ENCODE measurements at regions not wholly inside any gene's neighbourhood (a gene's known extent, or its start where the extent isn't known, plus 50 kb on each side); places are given as distances from the start of the nearest gene placed in this dataset.

DNA sequence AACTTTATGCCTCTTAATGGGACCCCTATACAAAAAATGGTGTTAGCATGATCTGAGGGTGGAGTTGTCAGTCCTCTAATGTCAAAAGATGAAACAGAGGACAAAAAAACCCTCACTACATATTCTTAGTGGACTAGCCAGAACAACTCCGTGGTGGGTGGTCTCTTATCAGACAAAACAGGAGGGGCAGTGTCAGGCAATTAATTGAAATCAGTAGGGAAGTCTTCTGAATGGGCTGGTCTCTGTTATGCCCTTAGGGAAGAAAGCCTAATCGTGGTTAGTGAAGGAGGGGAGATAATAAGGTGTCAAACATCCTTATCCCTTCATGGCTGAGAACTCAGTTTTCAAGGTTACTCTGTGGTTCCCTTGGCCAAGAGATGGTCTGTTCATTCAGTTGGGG is 909.4 kb downstream of the GRID1 start:
- no peaks in the 10 kb centered on the region for H3K36me3 Mint-ChIP-seq
- H3K4me1 Mint-ChIP-seq: peaks cover 7% of the 10 kb centered on the region; the same call in 1 of the 2 replicates
- H3K9me3 Mint-ChIP-seq: no peaks in the 10 kb centered on the region
- no peak for DNase-seq (ENCODE audit: low spot score)
- H3K27ac Mint-ChIP-seq: no peak overlapping the region
- no peak overlapping the region for H3K4me3 Mint-ChIP-seq
- ATAC-seq: no peak
- no peaks in the 10 kb centered on the region for H3K27me3 Mint-ChIP-seq (ENCODE audit: low read depth)
- ChIA-PET POLR2A (no interaction called here), CTCF (interaction anchor here (1.3 kb wide), 1 partner anchor 36 kb away, joined by 4 read pairs; no protein-coding TSS in a partner anchor)
- TF ChIP-seq ZBTB21 (CRISPR knock-in tag; IDR thresholded peaks at IDR 0.05; ENCODE audit: borderline replicate concordance): no peak
- TF ChIP-seq, protein P1, sequence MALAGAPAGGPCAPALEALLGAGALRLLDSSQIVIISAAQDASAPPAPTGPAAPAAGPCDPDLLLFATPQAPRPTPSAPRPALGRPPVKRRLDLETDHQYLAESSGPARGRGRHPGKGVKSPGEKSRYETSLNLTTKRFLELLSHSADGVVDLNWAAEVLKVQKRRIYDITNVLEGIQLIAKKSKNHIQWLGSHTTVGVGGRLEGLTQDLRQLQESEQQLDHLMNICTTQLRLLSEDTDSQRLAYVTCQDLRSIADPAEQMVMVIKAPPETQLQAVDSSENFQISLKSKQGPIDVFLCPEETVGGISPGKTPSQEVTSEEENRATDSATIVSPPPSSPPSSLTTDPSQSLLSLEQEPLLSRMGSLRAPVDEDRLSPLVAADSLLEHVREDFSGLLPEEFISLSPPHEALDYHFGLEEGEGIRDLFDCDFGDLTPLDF (CRISPR knock-in tag; IDR thresholded peaks at IDR 0.05): no peak
- no peak for TF ChIP-seq ATF1 (CRISPR knock-in tag; IDR thresholded peaks at IDR 0.05)
- TF ChIP-seq, protein P2, sequence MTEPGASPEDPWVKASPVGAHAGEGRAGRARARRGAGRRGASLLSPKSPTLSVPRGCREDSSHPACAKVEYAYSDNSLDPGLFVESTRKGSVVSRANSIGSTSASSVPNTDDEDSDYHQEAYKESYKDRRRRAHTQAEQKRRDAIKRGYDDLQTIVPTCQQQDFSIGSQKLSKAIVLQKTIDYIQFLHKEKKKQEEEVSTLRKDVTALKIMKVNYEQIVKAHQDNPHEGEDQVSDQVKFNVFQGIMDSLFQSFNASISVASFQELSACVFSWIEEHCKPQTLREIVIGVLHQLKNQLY (CRISPR knock-in tag; IDR thresholded peaks at IDR 0.05): no peak
- no peak for TF ChIP-seq NFYB (CRISPR knock-in tag; conservative IDR thresholded peaks at IDR 0.05; ENCODE audit: low read depth)

DNA sequence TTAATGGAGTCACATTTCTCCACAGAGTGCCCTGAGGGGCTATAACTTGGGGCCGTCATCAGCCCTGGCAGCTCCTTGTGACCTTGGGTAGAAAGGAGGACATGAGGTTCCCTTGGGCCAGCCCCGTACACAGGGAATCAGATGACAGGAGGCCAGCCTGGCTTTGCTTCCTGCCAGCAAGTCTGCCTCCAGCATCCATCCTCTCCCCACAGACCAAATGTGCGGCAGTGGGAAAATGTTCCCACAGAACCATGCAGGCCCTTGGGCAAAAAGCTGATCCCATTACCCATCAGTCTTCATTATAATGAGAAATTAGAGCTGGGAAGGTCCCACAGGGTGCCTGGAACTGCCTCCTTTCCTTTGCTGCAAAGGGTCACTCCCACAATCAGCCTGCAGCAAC is 908.3 kb downstream of the GRID1 start:
- H3K27ac Mint-ChIP-seq: no peak overlapping the region
- ChIA-PET POLR2A (no interaction called here), CTCF (no interaction called here)
- no peak overlapping the region for H3K4me3 Mint-ChIP-seq
- TF ChIP-seq, protein P3, sequence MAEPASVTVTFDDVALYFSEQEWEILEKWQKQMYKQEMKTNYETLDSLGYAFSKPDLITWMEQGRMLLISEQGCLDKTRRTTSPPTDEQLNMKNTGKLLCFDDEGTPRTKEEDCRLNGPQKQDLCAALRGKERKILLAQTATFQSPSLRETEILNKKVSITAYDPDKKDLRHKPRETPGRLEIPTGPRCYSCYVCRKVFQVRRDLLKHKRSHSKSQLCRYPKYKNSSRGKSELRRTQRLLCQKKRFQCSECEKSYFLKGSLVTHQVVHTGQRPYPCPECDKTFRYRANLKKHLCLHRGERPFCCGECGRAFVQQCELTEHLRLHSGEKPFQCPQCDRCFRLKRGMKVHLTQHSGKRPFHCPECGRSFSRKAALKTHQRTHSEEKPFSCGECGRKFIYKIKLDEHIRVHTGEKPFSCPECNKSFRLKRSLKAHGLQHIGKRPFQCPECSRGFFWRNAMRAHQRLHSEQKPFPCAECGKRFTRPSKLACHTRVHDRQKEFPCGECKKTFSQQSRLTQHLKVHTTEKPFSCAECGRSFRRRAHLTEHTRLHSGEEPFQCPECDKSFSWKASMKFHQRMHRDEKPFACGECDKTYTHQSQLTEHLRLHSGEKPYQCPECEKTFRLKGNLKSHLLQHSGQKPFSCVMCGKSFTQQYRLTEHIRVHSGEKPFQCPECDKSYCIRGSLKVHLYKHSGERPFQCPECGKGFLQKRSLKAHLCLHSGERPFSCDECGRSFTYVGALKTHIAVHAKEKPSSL (CRISPR knock-in tag; conservative IDR thresholded peaks at IDR 0.05): no peak
- no peak for TF ChIP-seq ZNF317 (CRISPR knock-in tag; IDR thresholded peaks at IDR 0.05; ENCODE audit: borderline replicate concordance, low read depth)
- no peak for TF ChIP-seq NFE2L1 (CRISPR knock-in tag; IDR thresholded peaks at IDR 0.05)
- TF ChIP-seq, protein P4, sequence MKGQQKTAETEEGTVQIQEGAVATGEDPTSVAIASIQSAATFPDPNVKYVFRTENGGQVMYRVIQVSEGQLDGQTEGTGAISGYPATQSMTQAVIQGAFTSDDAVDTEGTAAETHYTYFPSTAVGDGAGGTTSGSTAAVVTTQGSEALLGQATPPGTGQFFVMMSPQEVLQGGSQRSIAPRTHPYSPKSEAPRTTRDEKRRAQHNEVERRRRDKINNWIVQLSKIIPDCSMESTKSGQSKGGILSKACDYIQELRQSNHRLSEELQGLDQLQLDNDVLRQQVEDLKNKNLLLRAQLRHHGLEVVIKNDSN (CRISPR knock-in tag; IDR thresholded peaks at IDR 0.05): no peak
- H3K36me3 Mint-ChIP-seq: no peaks in the 10 kb centered on the region
- no peaks in the 10 kb centered on the region for H3K27me3 Mint-ChIP-seq (ENCODE audit: low read depth)
- H3K9me3 Mint-ChIP-seq: no peaks in the 10 kb centered on the region
- DNase-seq (ENCODE audit: low spot score): no peak
- ATAC-seq: no peak
- peaks cover 7% of the 10 kb centered on the region; the same call in 1 of the 2 replicates for H3K4me1 Mint-ChIP-seq

DNA sequence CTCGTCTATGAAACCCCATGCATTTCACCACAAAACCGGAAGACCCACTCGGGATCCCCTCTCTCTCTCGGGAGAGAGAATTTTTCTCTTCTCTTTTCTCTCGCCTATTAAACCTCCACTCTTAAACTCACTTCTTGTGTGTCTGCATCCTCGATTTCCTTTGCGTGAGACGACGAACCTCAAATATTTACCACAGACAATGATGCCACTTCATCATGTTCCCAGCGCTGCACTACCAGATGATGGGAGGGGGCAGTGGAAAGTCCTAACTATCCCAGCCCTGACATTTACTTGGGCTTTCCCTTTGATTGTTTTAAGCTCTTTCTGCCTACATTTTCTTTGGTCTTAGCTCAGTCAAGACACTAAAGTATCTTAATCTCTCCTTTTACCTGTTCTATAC is 906.7 kb downstream of the GRID1 start:
- ATAC-seq (no peak), DNase-seq (ENCODE audit: low spot score) (no peak)
- ChIA-PET CTCF (no interaction called here), POLR2A (no interaction called here)
- H3K9me3 Mint-ChIP-seq: no peaks in the 10 kb centered on the region
- no peak overlapping the region for H3K4me3 Mint-ChIP-seq
- no peaks in the 10 kb centered on the region for H3K36me3 Mint-ChIP-seq
- H3K27me3 Mint-ChIP-seq (ENCODE audit: low read depth): no peaks in the 10 kb centered on the region
- TF ChIP-seq ETV6 (CRISPR knock-in tag; IDR thresholded peaks at IDR 0.05) (no peak), RORB (CRISPR knock-in tag; IDR thresholded peaks at IDR 0.05) (no peak)
- TF ChIP-seq, protein P5, sequence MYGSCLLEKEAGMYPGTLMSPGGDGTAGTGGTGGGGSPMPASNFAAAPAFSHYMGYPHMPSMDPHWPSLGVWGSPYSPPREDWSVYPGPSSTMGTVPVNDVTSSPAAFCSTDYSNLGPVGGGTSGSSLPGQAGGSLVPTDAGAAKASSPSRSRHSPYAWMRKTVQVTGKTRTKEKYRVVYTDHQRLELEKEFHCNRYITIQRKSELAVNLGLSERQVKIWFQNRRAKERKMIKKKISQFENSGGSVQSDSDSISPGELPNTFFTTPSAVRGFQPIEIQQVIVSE (CRISPR knock-in tag; IDR thresholded peaks at IDR 0.05; ENCODE audit: borderline replicate concordance): no peak
- peaks cover 7% of the 10 kb centered on the region; the same call in 1 of the 2 replicates for H3K4me1 Mint-ChIP-seq
- H3K27ac Mint-ChIP-seq: no peak overlapping the region

DNA sequence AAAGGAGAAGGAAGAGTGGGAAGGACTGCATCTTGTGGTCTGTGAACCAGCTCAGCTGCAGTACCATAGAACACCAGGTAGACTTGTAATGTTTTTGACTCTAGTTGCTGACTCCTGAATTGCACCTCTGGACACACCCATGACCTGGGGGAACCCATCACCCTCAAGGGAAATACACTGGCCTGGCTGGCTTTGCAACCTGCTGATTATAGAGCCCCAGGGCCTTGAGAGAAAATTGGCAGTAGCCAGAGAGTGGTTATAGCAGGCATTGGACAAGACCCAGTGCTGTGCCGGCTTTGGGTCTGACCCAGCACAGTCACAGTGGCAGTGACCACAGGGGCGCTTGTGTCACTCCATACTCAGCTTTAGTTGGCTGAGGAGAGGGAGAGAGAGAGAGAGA is 902.3 kb downstream of the GRID1 start:
- Mint-ChIP-seq H3K9me3 (no peaks in the 10 kb centered on the region), H3K36me3 (no peaks in the 10 kb centered on the region), H3K4me1 (peaks cover 2% of the 10 kb centered on the region; the same call in 1 of the 2 replicates), H3K27ac (no peak overlapping the region), H3K4me3 (no peak overlapping the region), H3K27me3 (ENCODE audit: low read depth) (peaks cover 3% of the 10 kb centered on the region; the same call in 1 of the 2 replicates)
- CTCF ChIA-PET: no interaction called here
- POLR2A ChIA-PET: no interaction called here
- DNase-seq (ENCODE audit: low spot score) (no peak), ATAC-seq (no peak; the same call in 1 of the 2 replicates)
- TF ChIP-seq, protein P6, sequence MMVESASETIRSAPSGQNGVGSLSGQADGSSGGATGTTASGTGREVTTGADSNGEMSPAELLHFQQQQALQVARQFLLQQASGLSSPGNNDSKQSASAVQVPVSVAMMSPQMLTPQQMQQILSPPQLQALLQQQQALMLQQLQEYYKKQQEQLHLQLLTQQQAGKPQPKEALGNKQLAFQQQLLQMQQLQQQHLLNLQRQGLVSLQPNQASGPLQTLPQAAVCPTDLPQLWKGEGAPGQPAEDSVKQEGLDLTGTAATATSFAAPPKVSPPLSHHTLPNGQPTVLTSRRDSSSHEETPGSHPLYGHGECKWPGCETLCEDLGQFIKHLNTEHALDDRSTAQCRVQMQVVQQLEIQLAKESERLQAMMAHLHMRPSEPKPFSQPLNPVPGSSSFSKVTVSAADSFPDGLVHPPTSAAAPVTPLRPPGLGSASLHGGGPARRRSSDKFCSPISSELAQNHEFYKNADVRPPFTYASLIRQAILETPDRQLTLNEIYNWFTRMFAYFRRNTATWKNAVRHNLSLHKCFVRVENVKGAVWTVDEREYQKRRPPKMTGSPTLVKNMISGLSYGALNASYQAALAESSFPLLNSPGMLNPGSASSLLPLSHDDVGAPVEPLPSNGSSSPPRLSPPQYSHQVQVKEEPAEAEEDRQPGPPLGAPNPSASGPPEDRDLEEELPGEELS (CRISPR knock-in tag; IDR thresholded peaks at IDR 0.05): no peak
- TF ChIP-seq TEAD4 (CRISPR knock-in tag; IDR thresholded peaks at IDR 0.05) (no peak), NR1H2 (CRISPR knock-in tag; IDR thresholded peaks at IDR 0.05) (no peak), ZNF121 (CRISPR knock-in tag; IDR thresholded peaks at IDR 0.05) (no peak)

Measured in WTC11 (cell line).